Adrenal gland (tissue), 9 donors: ENCODE measurements at regions not wholly inside any gene's neighbourhood (a gene's known extent, or its start where the extent isn't known, plus 50 kb on each side); places are given as distances from the start of the nearest gene placed in this dataset.
A peak's percentile ranks its signal among the peaks of the same experiment; 100 is the strongest.

ENCODE experiments used
- DNase-seq, 7 donors: peaks; one replicate each; pipeline ENCODE4 v3.0.0-alpha.2; 2019 to 2020
- H3K27ac ChIP-seq, 5 donors: fragments of 200-600 bp; sonication (generic) in 4 of 5; 1 replicate in 3 of 5; 2 replicates in 2 of 5; pipeline versions ENCODE4 v1.5.1 to v1.8.0; 2016 to 2020; ENCODE audit warnings: mild to moderate bottlenecking in 1 of 5
- H3K27me3 ChIP-seq: fragments of 200-600 bp; 2 replicates; pipeline ENCODE4 v1.8.0; 2021
- H3K36me3 ChIP-seq, 2 donors: fragments of 200-600 bp; replicated peaks in 1 of 2; 1 replicate in 1 of 2; 2 replicates in 1 of 2; pipeline versions ENCODE4 v1.5.1 to v1.8.0; 2018 to 2022
- H3K4me1 ChIP-seq, 2 donors: fragments of 200-600 bp; replicated peaks in 1 of 2; 1 replicate in 1 of 2; 2 replicates in 1 of 2; pipeline versions ENCODE4 v1.5.1 to v1.8.0; 2018 to 2021
- H3K4me3 ChIP-seq, 4 donors: fragments of 200-600 bp; sonication (generic) in 3 of 4; one replicate each; pipeline ENCODE4 v1.5.1; 2016 to 2018
- H3K9me3 ChIP-seq, 3 donors: fragments of 200-600 bp; sonication (generic) in 1 of 3; replicated peaks in 1 of 3; 1 replicate in 2 of 3; 2 replicates in 1 of 3; pipeline versions ENCODE4 v1.5.1 to v1.8.0; 2016 to 2021
- CTCF ChIP-seq, 6 experiments: fragments of 450-650 bp in 4 of 6; fragments of 200-600 bp in 2 of 6; sonication (generic) in 1 of 6; IDR thresholded peaks; 1 replicate in 5 of 6; 2 replicates in 1 of 6; pipeline versions ENCODE4 v1.5.1 to v1.8.0; 2016 to 2021; ENCODE audit warnings: antibody characterized with exemption in 6 of 6, mild to moderate bottlenecking in 2 of 6, moderate library complexity in 1 of 6
- POLR2A ChIP-seq, 2 donors: fragments of 450-650 bp; IDR thresholded peaks; one replicate each; pipeline ENCODE4 v1.6.1; 2017; ENCODE audit warnings: antibody characterized with exemption in 2 of 2, mild to moderate bottlenecking in 2 of 2, moderate library complexity in 1 of 2
- WGBS, 4 donors: extraction: QIAGEN DNeasy Blood & Tissue Kit in 2 of 4; methylation state at CpG; one replicate each; pipeline versions ENCODE4 v1.1.5 to v1.1.7; 2013 to 2017; 5-methylcytosine and 5-hydroxymethylcytosine counted together
- intact Hi-C, 2 donors: fragments of 100-400 bp; cut with DNase I; formaldehyde crosslinking; loops; one replicate each; pipeline versions ENCODE4 v1.14.1 to v1.15.0; 2022 to 2023
- donor health status: healthy with polysubstance abuse.
- donor health status: Bipolar disorder and iron deficiency.
- donor health status: DM: yes; HTN: yes; CAD: no.
- donor health status: DM: no; HTN: no; CAD: no.
- donor health status: DM: no; HTN: no; CAD: no.

DNA sequence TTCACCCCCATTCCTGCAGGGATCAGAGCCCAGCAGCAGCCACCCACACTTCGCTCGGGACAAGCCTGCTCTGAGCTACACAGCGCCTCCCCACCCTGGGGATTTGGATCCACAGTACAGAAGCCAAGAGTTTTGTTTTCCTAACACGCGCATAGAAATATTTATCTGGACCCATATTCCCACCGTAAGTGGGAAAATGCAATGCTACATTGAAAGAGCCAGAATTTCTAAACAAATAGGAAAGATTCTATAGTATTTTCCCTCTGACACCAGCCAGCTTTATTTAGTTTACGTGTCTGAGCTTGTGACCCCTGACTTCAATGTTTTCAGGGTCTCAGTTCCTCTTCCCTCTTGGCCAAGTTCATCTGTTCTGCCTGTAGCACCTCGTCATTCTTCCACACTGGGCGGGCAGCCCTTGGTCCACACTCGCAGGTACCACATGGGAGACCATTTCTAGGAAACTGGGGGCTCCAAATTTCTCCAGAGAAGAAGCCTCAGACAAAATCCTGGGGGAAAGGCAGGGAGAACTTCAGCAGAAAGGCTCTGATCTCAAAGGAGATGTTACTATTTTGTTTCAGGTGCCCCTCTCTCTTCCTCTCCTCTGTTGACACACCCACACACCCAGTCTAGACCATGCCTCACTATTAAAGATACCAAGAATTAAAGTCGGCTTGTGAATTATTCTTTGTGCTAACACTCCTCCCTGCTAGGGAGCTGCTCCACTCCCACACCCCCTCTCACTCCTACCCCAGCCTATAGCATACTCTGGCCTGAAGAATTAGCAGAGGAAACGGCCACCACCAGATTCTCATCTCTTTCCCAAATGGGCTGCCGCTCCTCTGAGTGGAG is 116.0 kb upstream of the PCGF5 start:
- no peak overlapping the region for H3K27ac ChIP-seq
- intact Hi-C loops = no loop called here
- DNase-seq = peak in 3 of 7 donors; percentile 3 to 16 (median 7)
- no peak overlapping the region for H3K4me3 ChIP-seq
- no peaks in the 10 kb centered on the region for H3K27me3 ChIP-seq
- H3K36me3 ChIP-seq = no peaks in the 10 kb centered on the region
- no peaks in the 10 kb centered on the region for H3K4me1 ChIP-seq
- H3K9me3 ChIP-seq = no peaks in the 10 kb centered on the region
- TF ChIP-seq POLR2A (IDR thresholded peaks at IDR 0.05) (no peak), CTCF (IDR thresholded peaks at IDR 0.05) (no peak)
- 77 to 86% (median 78%) methylated on average over 13 of the region's 13 CpGs for WGBS, 4 donors

GRCh38 chr10:91105269-91105668 is 115.2 kb upstream of the PCGF5 start:
- intact Hi-C loops = no loop called here
- Histone ChIP-seq H3K27ac (no peak overlapping the region), H3K36me3 (no peaks in the 10 kb centered on the region), H3K9me3 (no peaks in the 10 kb centered on the region), H3K27me3 (no peaks in the 10 kb centered on the region), H3K4me3 (no peak overlapping the region), H3K4me1 (no peaks in the 10 kb centered on the region)
- TF ChIP-seq CTCF (IDR thresholded peaks at IDR 0.05) (no peak), POLR2A (IDR thresholded peaks at IDR 0.05) (no peak)
- no peak for DNase-seq
- WGBS, 4 donors = 84 to 100% (median 86%) methylated on average over 1 to 2 of the region's 2 CpGs

- no peak for TF ChIP-seq CTCF (IDR thresholded peaks at IDR 0.05)
- no peak for TF ChIP-seq POLR2A (IDR thresholded peaks at IDR 0.05)
- Histone ChIP-seq H3K27ac (no peak overlapping the region), H3K4me1 (no peaks in the 10 kb centered on the region), H3K27me3 (no peaks in the 10 kb centered on the region), H3K36me3 (no peaks in the 10 kb centered on the region), H3K4me3 (no peak overlapping the region), H3K9me3 (no peaks in the 10 kb centered on the region)
- DNase-seq = no peak
- intact Hi-C loops = no loop called here
Measured at GRCh38 chr10:91108820-91109219, 111.6 kb upstream of the PCGF5 start.

GRCh38 chr10:91111060-91111459 is 109.4 kb upstream of the PCGF5 start:
- DNase-seq = no peak

More at GRCh38 chr10:91111060-91111459, 109.4 kb upstream of the PCGF5 start:
- intact Hi-C loops = no loop called here
- 91 to 98% (median 93%) methylated on average over 3 of the region's 3 CpGs for WGBS, 4 donors
- Histone ChIP-seq H3K27me3 (no peaks in the 10 kb centered on the region), H3K4me1 (no peaks in the 10 kb centered on the region), H3K4me3 (no peak overlapping the region), H3K9me3 (no peaks in the 10 kb centered on the region), H3K27ac (no peak overlapping the region), H3K36me3 (no peaks in the 10 kb centered on the region)
- TF ChIP-seq CTCF (IDR thresholded peaks at IDR 0.05) (no peak), POLR2A (IDR thresholded peaks at IDR 0.05) (no peak)
